ENCODE measurements at regions not wholly inside any gene's neighbourhood (a gene's known extent, or its start where the extent isn't known, plus 50 kb on each side); places are given as distances from the start of the nearest gene placed in this dataset.

- ChIA-PET POLR2A (no interaction called here), CTCF (no interaction called here)
- Mint-ChIP-seq H3K27ac (no peak overlapping the region), H3K4me1 (no peaks in the 10 kb centered on the region), H3K9me3 (ENCODE audit: insufficient read depth) (peaks cover 10% of the 10 kb centered on the region), H3K4me3 (no peak overlapping the region), H3K27me3 (no peaks in the 10 kb centered on the region)
- Histone ChIP-seq H3K27ac (ENCODE audit: low read length in 2 of 2) (no peak overlapping the region), H3K79me2 (ENCODE audit: control insufficient read depth, insufficient read depth, low read length) (no peaks in the 10 kb centered on the region), H3K9ac (ENCODE audit: low read length) (no peak overlapping the region), H2AFZ (ENCODE audit: insufficient read depth, low read depth, low read length, poor library complexity, severe bottlenecking) (no peak overlapping the region), H3K9me3 (ENCODE audit: control extremely low read depth in 1 of 3, control insufficient read depth in 2 of 3, insufficient read depth in 1 of 3, low read length in 2 of 3) (no peaks in the 10 kb centered on the region), H3K4me2 (replicated peaks; ENCODE audit: low read depth, low read length, poor library complexity, severe bottlenecking) (no peak overlapping the region), H4K20me1 (ENCODE audit: control insufficient read depth, insufficient read depth, low read length, poor library complexity, severe bottlenecking) (no peaks in the 10 kb centered on the region), H3K27me3 (replicated peaks in 1 of 4; ENCODE audit: control extremely low read depth in 1 of 4, control insufficient read depth in 3 of 4, insufficient read depth in 4 of 4, low read length in 3 of 4) (no peaks in the 10 kb centered on the region), H3K4me3 (ENCODE audit: control extremely low read depth in 1 of 5, extremely low read depth in 1 of 5, insufficient read depth in 1 of 5, low read depth in 2 of 5, low read length in 4 of 5) (no peak overlapping the region), H3K4me1 (ENCODE audit: control insufficient read depth in 2 of 2, insufficient read depth in 2 of 2, low read length in 2 of 2) (no peaks in the 10 kb centered on the region), H3K36me3 (replicated peaks in 1 of 2; ENCODE audit: control extremely low read depth in 1 of 2, control insufficient read depth in 1 of 2, extremely low read depth in 1 of 2, insufficient read depth in 2 of 2, low read length in 1 of 2) (no peaks in the 10 kb centered on the region)
- no peak for ATAC-seq (ENCODE audit: low read depth)
- no peak for DNase-seq
- intact Hi-C loops (cut with micrococcal nuclease) = no loop called here
- 80% methylated on average over 1 of the region's 2 CpGs for WGBS (ENCODE audit: insufficient coverage)
- TF ChIP-seq EZH2 (IDR thresholded peaks at IDR 0.05; ENCODE audit: borderline replicate concordance, insufficient read depth, low read depth, low read length, poor library complexity, severe bottlenecking) = no peak
- TF ChIP-seq CTCF (IDR thresholded peaks at IDR 0.05) = no peak
These were observed 107.8 kb upstream of the FOLH1 start for GRCh38 chr11:49316180-49316579.

- no peaks in the 10 kb centered on the region for H3K4me1 Mint-ChIP-seq
- no peak overlapping the region for H3K4me2 ChIP-seq (replicated peaks; ENCODE audit: low read depth, low read length, poor library complexity, severe bottlenecking)
- ChIA-PET CTCF (no interaction called here), POLR2A (no interaction called here)
- no peaks in the 10 kb centered on the region for H3K9me3 Mint-ChIP-seq (ENCODE audit: insufficient read depth)
- H3K4me1 ChIP-seq (ENCODE audit: control insufficient read depth in 2 of 2, insufficient read depth in 2 of 2, low read length in 2 of 2) = no peaks in the 10 kb centered on the region
- no peaks in the 10 kb centered on the region for H3K27me3 ChIP-seq (replicated peaks in 1 of 4; ENCODE audit: control extremely low read depth in 1 of 4, control insufficient read depth in 3 of 4, insufficient read depth in 4 of 4, low read length in 3 of 4)
- WGBS (ENCODE audit: insufficient coverage) = no CpG with 5 or more reads among the region's 1 CpG
- intact Hi-C loops (cut with micrococcal nuclease) = no loop called here
- TF ChIP-seq CTCF (IDR thresholded peaks at IDR 0.05) (no peak), EZH2 (IDR thresholded peaks at IDR 0.05; ENCODE audit: borderline replicate concordance, insufficient read depth, low read depth, low read length, poor library complexity, severe bottlenecking) (no peak)
- no peaks in the 10 kb centered on the region for H4K20me1 ChIP-seq (ENCODE audit: control insufficient read depth, insufficient read depth, low read length, poor library complexity, severe bottlenecking)
- H3K79me2 ChIP-seq (ENCODE audit: control insufficient read depth, insufficient read depth, low read length) = no peaks in the 10 kb centered on the region
- no peak overlapping the region for H3K9ac ChIP-seq (ENCODE audit: low read length)
- H3K27ac ChIP-seq (ENCODE audit: low read length in 2 of 2) = no peak overlapping the region
- no peak overlapping the region for H2AFZ ChIP-seq (ENCODE audit: insufficient read depth, low read depth, low read length, poor library complexity, severe bottlenecking)
- no peak overlapping the region for H3K4me3 ChIP-seq (ENCODE audit: control extremely low read depth in 1 of 5, extremely low read depth in 1 of 5, insufficient read depth in 1 of 5, low read depth in 2 of 5, low read length in 4 of 5)
- H3K9me3 ChIP-seq (ENCODE audit: control extremely low read depth in 1 of 3, control insufficient read depth in 2 of 3, insufficient read depth in 1 of 3, low read length in 2 of 3) = no peaks in the 10 kb centered on the region
- H3K27me3 Mint-ChIP-seq = no peaks in the 10 kb centered on the region
- no peaks in the 10 kb centered on the region for H3K36me3 ChIP-seq (replicated peaks in 1 of 2; ENCODE audit: control extremely low read depth in 1 of 2, control insufficient read depth in 1 of 2, extremely low read depth in 1 of 2, insufficient read depth in 2 of 2, low read length in 1 of 2)
- ATAC-seq (ENCODE audit: low read depth) (no peak), DNase-seq (no peak)
- H3K4me3 Mint-ChIP-seq = no peak overlapping the region
- H3K27ac Mint-ChIP-seq = no peak overlapping the region
These were observed 94.7 kb upstream of the FOLH1 start for GRCh38 chr11:49303080-49303479.
